Right atrium auricular region (tissue), 2 donors: ENCODE measurements at regions not wholly inside any gene's neighbourhood (a gene's known extent, or its start where the extent isn't known, plus 50 kb on each side); places are given as distances from the start of the nearest gene placed in this dataset.
"Not testable (repeated sequence)": the region's sequence is repeated elsewhere in the genome, so short reads cannot be mapped to it uniquely, and the experiment has no call there.

Experiments used
- DNase-seq: peaks from one replicate; pipeline ENCODE4 v3.0.0-alpha.2; 2019; ENCODE audit warnings: low spot score
- H3K27ac ChIP-seq, 2 donors: fragments of 200-600 bp; sonication (generic); 1 replicate in 1 of 2; 2 replicates in 1 of 2; pipeline ENCODE4 v1.5.1; 2016 to 2019
- H3K27me3 ChIP-seq, 2 donors: fragments of 200-600 bp; sonication (generic); one replicate each; pipeline versions ENCODE4 v1.5.1 to v1.6.0; 2017 to 2019
- H3K36me3 ChIP-seq: fragments of 200-600 bp; sonication (generic); one replicate; pipeline ENCODE4 v1.5.1; 2016
- H3K4me1 ChIP-seq, 2 donors: fragments of 200-600 bp; sonication (generic); one replicate each; pipeline versions ENCODE4 v1.5.1 to v1.6.0; 2017 to 2019
- H3K4me3 ChIP-seq, 2 donors: fragments of 200-600 bp; sonication (generic); 1 replicate in 1 of 2; 2 replicates in 1 of 2; pipeline ENCODE4 v1.5.1; 2017 to 2019; ENCODE audit warnings: mild to moderate bottlenecking in 1 of 2, moderate library complexity in 1 of 2
- H3K9me3 ChIP-seq, 2 donors: fragments of 200-600 bp; sonication (generic); one replicate each; pipeline ENCODE4 v1.5.1; 2019
- TF ChIP-seq, protein P1 (sequence below), 2 donors: fragments of 200-600 bp; sonication (generic); IDR thresholded peaks; one replicate each; pipeline ENCODE4 v1.5.1; 2019; ENCODE audit warnings: antibody characterized with exemption in 2 of 2

DNA sequence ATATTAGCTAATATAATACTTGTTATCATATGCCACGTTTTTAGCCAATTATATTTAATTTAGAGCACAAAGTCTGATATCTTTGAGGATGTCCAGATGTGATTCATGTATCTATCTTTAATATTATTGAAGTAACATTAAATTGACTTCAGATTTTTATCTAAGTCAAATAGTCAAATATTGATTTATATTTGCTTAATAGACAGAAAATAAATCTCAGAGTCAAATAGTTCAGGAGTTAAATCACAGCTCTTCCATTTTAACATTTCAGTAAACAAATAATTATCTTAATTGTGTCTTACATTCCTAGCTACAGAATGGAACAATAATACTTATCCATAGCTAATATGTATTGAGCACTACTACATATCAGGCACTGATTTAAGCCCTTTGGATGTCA is 379.4 kb upstream of the UBE2E3 start:
- Histone ChIP-seq H3K9me3 (no peaks in the 10 kb centered on the region), H3K27me3 (no peaks in the 10 kb centered on the region), H3K4me3 (no peak overlapping the region), H3K36me3 (no peaks in the 10 kb centered on the region), H3K4me1 (no peaks in the 10 kb centered on the region), H3K27ac (no peak overlapping the region)
- no peak for DNase-seq
- TF ChIP-seq, protein P1, sequence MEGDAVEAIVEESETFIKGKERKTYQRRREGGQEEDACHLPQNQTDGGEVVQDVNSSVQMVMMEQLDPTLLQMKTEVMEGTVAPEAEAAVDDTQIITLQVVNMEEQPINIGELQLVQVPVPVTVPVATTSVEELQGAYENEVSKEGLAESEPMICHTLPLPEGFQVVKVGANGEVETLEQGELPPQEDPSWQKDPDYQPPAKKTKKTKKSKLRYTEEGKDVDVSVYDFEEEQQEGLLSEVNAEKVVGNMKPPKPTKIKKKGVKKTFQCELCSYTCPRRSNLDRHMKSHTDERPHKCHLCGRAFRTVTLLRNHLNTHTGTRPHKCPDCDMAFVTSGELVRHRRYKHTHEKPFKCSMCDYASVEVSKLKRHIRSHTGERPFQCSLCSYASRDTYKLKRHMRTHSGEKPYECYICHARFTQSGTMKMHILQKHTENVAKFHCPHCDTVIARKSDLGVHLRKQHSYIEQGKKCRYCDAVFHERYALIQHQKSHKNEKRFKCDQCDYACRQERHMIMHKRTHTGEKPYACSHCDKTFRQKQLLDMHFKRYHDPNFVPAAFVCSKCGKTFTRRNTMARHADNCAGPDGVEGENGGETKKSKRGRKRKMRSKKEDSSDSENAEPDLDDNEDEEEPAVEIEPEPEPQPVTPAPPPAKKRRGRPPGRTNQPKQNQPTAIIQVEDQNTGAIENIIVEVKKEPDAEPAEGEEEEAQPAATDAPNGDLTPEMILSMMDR (IDR thresholded peaks at IDR 0.05) = no peak

- H3K4me1 ChIP-seq = no peaks in the 10 kb centered on the region
- H3K27ac ChIP-seq = no peak overlapping the region
- TF ChIP-seq, protein P1 (IDR thresholded peaks at IDR 0.05) = no peak
- no peaks in the 10 kb centered on the region for H3K27me3 ChIP-seq
- no peak overlapping the region for H3K4me3 ChIP-seq
- DNase-seq = no peak
- H3K9me3 ChIP-seq = no peaks in the 10 kb centered on the region
- no peaks in the 10 kb centered on the region for H3K36me3 ChIP-seq
Observed at GRCh38 chr2:180599804-180600203, 380.6 kb upstream of the UBE2E3 start.

GRCh38 chr2:180597179-180597578 is 383.2 kb upstream of the UBE2E3 start:
- no peak overlapping the region for H3K27ac ChIP-seq
- TF ChIP-seq, protein P1 (IDR thresholded peaks at IDR 0.05) = no peak
- H3K36me3 ChIP-seq = no peaks in the 10 kb centered on the region
- no peak for DNase-seq
- no peaks in the 10 kb centered on the region for H3K4me1 ChIP-seq
- H3K9me3 ChIP-seq = no peaks in the 10 kb centered on the region
- H3K4me3 ChIP-seq = no peak overlapping the region
- no peaks in the 10 kb centered on the region for H3K27me3 ChIP-seq

GRCh38 chr2:180596453-180596852 is 384.0 kb upstream of the UBE2E3 start:
- Histone ChIP-seq H3K36me3 (no peaks in the 10 kb centered on the region), H3K4me3 (no peak overlapping the region), H3K27me3 (no peaks in the 10 kb centered on the region), H3K27ac (no peak overlapping the region), H3K9me3 (no peaks in the 10 kb centered on the region), H3K4me1 (no peaks in the 10 kb centered on the region)
- no peak for DNase-seq
- TF ChIP-seq, protein P1 (IDR thresholded peaks at IDR 0.05) = no peak

GRCh38 chr2:180591947-180592346 is 388.5 kb upstream of the UBE2E3 start:
- Histone ChIP-seq H3K9me3 (no peaks in the 10 kb centered on the region), H3K27me3 (no peaks in the 10 kb centered on the region), H3K4me3 (no peak overlapping the region), H3K27ac (no peak overlapping the region), H3K36me3 (no peaks in the 10 kb centered on the region), H3K4me1 (no peaks in the 10 kb centered on the region)
- DNase-seq = no peak
- TF ChIP-seq, protein P1 (IDR thresholded peaks at IDR 0.05) = no peak

- not testable (repeated sequence) for H3K4me3 ChIP-seq, H3K9me3 ChIP-seq, H3K27ac ChIP-seq, H3K36me3 ChIP-seq, DNase-seq, H3K27me3 ChIP-seq, H3K4me1 ChIP-seq
Observed at GRCh38 chr2:180591093-180591781, 389.2 kb upstream of the UBE2E3 start.
